NCI-H2196 (cell line): ENCODE measurements at regions not wholly inside any gene's neighbourhood (a gene's known extent, or its start where the extent isn't known, plus 50 kb on each side); places are given as distances from the start of the nearest gene placed in this dataset.
"Not testable (repeated sequence)": the region's sequence is repeated elsewhere in the genome, so short reads cannot be mapped to it uniquely, and the experiment has no call there.

ENCODE experiments used
- DNase-seq: peaks from one replicate; lab custom pipeline; 2025; ENCODE audit not compliant: unreplicated experiment; lab: John Stamatoyannopoulos, UW

DNA sequence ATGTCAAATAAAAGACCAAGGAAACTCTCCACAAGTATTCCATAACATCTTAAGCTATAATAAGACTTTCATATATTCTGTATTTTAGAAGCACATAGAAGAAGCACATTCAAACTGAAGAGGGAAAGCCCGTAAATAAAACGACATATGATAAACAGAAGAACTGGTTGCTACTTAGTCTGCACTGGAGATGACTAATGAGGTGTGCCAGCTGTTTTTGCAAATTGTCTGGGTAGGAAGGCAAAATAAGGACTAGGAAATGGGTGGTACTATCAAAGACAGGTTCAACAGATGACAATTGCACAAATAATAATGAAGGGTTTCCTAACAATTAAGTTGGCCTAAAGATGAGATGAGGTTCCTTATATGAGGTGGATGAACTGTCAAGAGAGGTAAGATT, 593.2 kb upstream of the CCDC179 start:
- DNase-seq, result no peak

DNA sequence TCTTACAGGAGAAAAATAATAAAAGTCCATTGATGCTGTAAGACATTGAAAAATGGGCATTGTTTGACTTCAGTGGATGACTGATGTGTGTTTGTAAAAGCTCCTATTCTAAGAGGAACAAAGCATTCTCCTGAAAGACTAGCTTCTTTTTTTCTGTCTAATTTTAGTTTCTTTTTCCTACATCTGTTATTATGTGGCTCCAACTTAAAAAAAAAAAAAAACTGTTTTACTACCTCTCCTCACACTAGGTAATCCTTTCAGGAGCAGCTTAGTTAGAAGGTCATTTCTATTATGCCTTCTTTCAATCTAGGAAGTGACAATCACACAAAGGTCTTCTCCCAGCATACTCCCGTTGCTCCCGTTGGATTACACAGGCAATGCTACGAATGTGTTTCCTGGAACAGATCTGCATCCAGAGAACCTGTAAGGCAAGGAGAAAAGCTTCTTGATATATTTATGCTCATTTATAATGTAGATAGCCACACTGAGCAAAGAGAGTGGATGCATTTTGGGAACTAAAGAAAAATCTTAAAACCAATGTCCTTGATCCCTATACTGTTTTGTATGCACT, 595.1 kb upstream of the CCDC179 start:
- no peak for DNase-seq

- DNase-seq, result no peak
Measured at GRCh38 chr11:23457641-23458040, 597.4 kb upstream of the CCDC179 start.

GRCh38 chr11:23471878-23472277, 611.6 kb upstream of the CCDC179 start:
- no peak for DNase-seq

- DNase-seq, result no peak
Measured at GRCh38 chr11:23473782-23474181, 613.5 kb upstream of the CCDC179 start.

GRCh38 chr11:23480736-23481135, 620.5 kb upstream of the CCDC179 start:
- no peak for DNase-seq

GRCh38 chr11:23484146-23484545, 623.9 kb upstream of the CCDC179 start:
- not testable (repeated sequence) for DNase-seq

GRCh38 chr11:23484618-23485017, 624.3 kb upstream of the CCDC179 start:
- not testable (repeated sequence) for DNase-seq

GRCh38 chr11:23490557-23491235, 630.4 kb upstream of the CCDC179 start:
- DNase-seq, result no peak

GRCh38 chr11:23494981-23495380, 634.7 kb upstream of the CCDC179 start:
- DNase-seq, result no peak

GRCh38 chr11:23496340-23496739, 636.1 kb upstream of the CCDC179 start:
- DNase-seq, result no peak

- DNase-seq, result no peak
Measured at GRCh38 chr11:23497040-23497439, 636.8 kb upstream of the CCDC179 start.

GRCh38 chr11:23502389-23502788, 642.1 kb upstream of the CCDC179 start:
- DNase-seq, result no peak

DNA sequence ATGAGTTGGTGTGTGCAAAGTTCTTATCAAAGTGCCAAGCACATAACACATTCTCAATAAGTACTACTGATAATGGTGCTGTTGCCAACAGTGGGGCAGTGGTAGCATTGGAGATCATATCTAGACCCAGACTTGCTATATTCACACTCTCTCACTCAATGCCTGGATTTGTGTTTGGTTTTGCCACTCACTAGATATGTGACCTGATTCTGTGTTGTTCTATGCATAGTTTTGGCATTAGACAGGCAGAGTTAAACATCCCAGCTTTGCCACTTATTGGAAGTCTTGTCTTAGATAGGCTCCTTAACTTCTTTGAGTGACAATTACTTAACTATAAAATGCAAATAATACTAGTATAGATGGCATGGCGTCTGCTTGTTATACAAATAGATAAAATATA, 642.6 kb upstream of the CCDC179 start:
- no peak for DNase-seq

DNA sequence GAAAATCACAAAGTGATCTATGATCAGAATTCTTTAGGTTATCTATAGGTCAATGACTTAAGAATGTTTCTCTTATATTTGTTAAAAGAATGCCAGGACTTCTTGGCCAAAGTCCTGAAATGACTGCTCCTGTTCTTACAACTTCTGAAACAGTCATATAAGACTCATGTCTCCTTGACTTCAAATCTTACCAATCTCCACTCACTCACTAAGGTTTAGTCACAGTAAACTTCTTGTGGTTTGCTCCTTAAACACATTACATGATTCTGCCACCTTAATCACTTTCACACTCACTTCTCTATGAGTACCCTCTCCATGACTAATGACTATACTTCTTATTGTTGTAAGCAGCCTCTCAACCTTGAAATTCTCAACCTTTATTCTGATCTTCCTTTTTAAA, 648.7 kb upstream of the CCDC179 start:
- DNase-seq, result no peak

DNA sequence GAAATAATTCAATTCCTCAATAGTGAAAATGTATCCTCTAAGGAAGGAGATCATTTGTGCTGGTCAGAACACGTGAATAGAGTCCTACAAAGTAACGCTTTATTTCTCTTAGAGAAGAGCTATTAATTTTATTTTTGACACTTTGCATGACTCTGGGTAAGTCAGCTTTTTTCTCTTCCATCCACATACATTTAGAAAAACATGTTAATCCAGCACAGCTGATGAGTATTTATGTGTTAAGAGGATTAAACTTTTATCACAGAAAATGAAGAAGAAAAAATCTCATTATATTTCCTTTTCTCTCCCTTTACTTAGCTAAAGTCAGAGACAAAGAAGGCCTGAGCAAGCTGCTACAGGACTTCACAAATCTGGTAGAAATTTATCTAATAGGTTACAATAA, 649.5 kb upstream of the CCDC179 start:
- DNase-seq, result no peak

- no peak for DNase-seq
Measured at GRCh38 chr11:23519194-23519593, 658.9 kb upstream of the CCDC179 start.

DNA sequence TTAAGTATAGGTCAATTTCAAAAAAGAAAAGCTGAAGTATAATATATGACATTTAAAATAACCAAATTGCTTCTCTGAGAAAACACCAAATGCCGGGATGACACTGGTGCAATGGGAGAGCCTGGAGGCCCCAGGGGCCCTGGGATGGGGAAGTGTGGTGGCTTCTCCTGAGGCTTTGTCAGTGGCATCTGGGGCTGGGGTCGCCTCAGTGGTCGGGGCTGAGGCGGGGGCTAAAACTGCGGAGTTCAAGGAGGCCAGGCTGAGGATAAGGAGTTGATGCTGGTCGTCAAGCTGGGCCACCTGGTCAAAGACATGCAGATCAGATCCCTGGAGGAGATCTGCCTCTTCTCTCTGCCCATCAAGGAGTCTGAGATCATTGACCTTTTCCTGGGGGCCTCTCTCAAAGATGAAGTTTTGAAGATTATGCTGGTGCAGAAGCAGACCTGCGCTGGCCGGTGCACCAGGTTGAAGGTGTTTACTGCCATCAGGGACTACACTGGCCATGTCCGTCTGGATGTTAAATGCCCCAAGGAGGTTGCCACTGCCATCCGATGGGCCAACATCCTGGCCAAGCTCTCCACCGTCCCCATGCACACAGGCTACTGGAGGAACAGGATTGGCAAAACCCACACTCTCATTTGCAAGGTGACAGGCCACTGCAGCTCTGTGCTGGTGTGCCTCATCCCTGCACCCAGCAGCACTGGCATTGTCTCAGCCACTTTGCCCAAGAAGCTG, 660.1 kb upstream of the CCDC179 start:
- DNase-seq, result no peak

DNA sequence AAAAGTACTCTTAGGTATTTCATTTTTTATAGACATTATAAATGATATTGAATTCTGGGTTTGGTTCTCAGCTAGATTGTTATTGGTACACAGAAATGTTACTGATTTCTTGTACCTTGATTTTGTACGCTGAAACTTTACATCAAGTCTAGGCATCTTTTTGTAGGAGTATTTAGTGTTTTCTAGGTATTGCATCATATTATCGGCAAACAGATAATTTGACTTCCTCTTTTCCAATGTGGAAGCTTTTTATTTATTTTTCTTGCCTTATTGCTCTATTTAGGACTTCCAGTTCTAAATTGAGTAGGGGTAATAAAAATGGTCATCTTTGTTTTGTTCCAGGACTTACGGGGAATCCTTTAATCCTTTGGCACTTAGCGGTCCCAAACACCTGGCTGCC, 676.6 kb upstream of the CCDC179 start:
- no peak for DNase-seq

DNA sequence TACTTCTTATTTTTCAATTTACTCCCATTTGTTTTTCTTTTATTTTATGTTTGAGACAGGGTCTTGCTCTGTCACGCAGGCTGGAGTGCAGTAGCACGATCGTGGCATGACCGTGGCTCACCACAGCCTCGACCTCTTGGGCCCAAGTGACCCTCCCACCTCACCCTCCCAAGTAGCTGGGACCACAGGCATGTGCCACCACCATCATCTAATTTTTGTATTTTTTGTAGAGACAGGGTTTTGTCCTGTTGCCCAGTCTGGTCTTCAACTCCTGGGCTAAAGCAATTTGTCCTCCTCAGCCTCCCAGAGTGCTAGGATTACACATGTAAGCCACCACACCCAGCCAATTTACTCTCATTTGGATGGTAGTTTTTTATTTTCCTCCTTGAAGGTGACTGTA, 679.3 kb upstream of the CCDC179 start:
- no peak for DNase-seq

- peak; percentile 44 for DNase-seq
Measured at GRCh38 chr11:23540101-23540561, 679.9 kb upstream of the CCDC179 start.

GRCh38 chr11:23542189-23542588, 681.9 kb upstream of the CCDC179 start:
- no peak for DNase-seq
